H1 (cell line): ENCODE measurements at regions not wholly inside any gene's neighbourhood (a gene's known extent, or its start where the extent isn't known, plus 50 kb on each side); places are given as distances from the start of the nearest gene placed in this dataset.

Experiments
- ATF3 ChIP-seq: IDR thresholded peaks from 2 replicates; pipeline ENCODE4 v1.6.1; 2011; ENCODE audit warnings: low read depth, mild to moderate bottlenecking, low read length; ENCODE audit not compliant: insufficient read depth

- TF ChIP-seq ATF3, result no peak
Observed at GRCh38 chr11:106304274-106304673, 226.8 kb downstream of the AASDHPPT start (continued).
